ENCODE measurements at regions not wholly inside any gene's neighbourhood (a gene's known extent, or its start where the extent isn't known, plus 50 kb on each side); places are given as distances from the start of the nearest gene placed in this dataset.
"Not testable (repeated sequence)": the region's sequence is repeated elsewhere in the genome, so short reads cannot be mapped to it uniquely, and the experiment has no call there.

DNA sequence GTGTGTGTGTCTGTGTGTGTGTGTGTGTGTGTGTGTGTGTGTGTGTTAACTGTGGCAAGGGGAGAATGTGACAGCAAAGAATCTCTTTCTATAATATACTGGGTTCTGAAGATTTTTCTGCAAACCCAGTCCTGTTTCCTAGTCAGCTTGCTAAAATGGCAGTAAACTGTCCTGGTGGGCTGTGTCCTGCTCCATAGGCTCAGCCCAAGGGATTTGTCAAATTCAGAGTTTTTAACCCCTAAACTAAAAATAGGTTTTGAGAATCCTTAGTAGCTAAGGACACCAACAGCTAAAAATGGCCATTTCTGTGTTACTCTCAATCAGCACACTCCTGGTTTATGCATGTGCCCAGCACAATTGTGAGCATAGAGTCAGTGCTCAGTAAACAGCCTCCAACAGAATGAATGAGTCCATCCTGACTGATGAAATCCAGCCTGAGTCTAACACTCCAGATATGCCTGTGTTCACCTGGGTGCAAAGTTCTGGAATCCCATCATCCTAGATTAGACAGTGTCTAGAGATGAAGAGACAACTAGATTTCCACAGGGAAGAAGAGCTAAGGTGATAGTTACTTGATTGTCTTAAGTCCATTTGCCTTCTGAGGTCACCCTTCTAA, 192.6 kb downstream of the TTC6 start:
- DNase-seq: no peak

DNA sequence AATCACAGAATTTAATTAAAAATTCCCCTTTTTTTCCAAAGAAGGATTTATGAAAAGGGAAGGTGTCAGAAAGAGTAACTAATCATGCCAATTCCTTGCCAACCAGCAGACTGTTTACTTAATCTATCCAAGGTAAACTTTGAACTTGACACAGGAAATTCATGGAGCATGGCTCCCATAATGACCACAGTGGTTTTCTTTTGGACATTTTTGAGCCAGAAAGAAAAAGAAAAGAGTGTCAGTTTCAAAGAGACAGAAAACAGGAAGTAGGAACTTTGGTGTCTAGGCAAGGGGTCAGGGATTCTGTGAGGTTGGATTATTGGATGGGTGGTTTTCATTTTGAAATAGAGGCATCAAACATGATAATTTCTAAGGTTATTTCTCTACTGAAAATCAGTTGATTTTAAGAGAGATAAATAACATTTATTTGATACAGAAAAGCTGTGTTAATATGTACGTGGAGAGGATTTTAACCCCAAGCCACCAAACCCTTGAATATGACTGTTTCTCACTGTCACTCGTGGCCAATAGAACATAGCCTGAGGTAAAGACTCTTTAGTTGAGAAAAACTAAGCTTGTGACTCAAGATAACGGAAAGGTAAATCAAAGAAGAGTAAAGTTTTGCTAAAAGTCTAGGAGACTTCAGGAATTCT, 196.1 kb downstream of the TTC6 start:
- no peak for DNase-seq

DNA sequence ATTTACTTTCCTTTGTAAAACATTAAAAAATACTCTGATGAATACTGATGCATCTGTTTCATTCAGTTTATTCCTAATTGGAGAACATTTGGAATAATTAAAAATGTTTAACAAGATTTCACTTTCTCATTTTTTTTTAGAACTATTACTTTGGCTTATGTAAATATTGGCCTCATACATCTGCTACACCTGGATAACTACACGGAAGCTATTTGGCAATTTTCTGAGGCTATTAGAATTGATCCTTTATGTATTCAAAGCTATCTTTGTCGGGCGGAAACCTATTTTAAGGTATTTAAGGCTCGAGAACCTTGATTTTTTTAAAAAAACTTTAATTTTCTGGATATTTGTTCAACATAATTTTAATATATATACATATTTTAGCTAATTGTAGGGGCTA, 196.7 kb downstream of the TTC6 start:
- DNase-seq: no peak

DNA sequence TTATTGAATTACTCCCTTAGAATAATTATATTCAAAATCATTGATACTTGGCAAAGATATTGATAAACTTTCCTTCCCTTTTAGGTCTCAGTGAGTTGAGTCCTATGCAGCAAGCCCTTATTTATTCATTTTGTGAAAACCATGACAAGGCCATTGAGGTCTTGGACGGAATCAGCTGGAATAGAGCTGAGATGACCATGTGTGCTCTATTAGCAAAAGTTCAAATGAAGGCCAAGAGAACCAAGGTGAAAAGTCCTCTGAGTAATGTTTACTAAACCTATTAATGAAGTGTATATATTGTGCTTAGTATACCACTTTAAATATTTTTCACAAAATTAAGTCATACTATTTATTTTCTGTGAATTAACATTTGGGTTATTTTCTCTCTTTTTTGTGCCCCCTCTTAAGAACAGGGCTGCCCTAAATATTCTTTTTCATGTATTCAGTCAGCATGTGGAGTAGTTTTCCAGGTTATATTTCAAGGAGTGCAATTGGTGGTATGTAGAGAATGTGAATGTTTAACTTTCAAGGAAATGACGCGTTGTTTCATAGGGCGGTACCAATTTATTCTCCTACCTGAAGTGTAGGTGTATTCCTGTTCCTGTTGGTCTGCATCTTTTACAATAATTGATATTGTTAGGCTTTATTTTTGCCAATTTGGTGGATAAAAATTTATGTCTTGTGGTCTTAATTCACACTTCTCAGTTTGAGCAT, 201.4 kb downstream of the TTC6 start:
- no peak for DNase-seq

DNA sequence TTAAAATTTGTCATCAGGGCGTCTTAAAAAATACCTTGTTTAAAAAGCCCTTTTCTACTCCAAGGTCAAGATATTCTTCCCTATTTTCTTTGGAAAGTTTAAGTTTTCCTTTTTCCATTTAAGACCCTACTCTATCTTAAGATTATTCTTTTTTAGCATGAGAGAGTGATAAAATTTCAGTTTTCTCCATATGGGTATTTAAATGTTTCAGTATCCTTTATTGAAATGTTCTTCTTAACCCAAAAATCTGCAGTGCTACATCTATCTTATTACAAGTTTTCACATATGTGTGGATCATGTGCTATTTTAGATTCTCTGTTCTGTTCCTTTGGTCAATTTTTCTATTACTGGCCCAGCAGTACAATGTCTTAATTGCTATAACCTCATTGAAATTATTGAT, 202.2 kb downstream of the TTC6 start:
- DNase-seq: no peak

DNA sequence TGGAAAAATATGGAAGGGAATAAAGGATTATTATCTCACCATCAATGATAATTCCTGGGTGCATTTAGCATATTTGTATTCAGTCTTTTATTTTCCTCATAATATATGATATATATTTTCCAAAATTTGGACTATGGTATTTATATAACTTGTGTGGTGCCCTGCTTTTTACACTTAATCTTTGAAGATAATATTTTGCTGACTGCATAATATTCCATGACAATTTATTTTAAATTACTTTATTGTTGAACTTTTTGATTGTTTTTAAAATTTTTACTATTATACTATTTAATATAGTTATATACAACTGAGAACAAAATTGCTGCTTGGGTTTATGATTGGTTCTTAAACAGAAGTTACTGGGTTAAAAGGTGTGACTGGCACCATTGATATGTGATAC, 212.3 kb downstream of the TTC6 start:
- no peak for DNase-seq

DNA sequence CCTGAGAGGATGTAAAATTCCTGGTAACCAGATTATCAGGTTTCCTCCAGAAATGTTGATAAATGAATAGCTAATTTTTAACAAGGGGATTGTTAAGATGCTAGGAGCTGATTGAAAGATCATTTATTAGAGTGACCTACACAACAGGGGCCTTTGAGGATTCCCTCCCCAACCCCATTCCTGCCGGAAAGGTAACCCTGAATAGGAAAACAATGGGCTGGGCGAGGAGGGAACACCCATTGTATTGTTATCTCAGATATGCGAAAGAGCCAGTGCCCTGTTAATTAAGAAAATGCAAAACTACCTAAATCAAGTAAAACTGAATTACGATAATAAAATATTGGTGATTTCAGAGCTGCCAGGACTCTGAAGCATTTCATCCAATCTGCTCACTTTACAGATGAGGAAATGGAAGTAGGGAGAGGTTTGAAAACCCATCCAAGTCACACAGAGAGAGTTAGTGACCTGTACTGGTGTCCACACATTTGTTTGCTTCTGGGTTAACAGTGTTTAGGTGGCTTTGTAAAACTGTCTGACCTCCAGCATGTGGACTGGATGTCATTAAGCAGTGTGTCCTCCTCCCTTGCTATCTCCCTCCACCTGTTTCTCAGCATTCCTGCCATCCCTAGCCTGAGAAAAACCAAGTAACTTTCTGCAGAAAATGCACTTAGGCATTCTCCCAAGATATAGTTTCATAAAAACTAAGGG, 214.8 kb downstream of the TTC6 start:
- no peak for DNase-seq

DNA sequence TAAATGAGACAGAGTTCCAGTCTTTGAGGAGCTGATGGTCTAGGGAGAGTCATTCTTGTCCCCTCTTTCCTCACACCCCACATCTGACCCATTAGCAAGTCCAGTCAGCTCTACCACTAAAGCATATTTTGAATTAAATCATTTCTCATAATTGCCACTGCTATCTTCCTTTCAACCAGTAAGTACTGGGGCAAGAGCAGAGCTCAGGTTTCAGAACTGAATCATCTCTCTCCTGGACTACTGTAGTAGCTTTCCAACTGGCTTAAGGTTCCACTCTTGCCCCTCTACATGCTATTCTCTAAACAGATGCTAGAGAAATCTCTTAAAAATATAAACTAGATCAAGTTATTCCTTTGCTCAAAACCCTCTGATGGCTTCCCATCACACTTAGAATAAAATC, 218.3 kb downstream of the TTC6 start:
- no peak for DNase-seq

DNA sequence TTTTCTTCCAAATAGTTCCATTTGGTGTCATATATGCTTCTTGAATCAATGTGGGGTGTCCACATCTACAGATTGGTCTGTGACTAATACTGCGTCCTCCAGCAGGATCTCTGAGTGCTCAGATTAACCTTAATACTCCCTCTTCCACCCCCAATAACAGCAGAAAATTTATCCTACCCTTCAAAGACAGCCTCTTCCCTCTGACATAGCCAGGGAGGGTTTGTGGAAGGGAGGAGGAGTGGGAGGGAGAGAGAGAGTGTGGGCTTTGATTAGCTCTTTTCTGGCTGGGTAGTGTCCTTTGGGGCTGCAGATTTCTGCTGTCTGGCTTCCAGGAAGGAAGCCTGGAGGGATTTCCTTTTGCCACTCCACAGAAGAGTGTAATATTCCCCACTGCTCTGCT, 220.7 kb downstream of the TTC6 start:
- no peak for DNase-seq

DNA sequence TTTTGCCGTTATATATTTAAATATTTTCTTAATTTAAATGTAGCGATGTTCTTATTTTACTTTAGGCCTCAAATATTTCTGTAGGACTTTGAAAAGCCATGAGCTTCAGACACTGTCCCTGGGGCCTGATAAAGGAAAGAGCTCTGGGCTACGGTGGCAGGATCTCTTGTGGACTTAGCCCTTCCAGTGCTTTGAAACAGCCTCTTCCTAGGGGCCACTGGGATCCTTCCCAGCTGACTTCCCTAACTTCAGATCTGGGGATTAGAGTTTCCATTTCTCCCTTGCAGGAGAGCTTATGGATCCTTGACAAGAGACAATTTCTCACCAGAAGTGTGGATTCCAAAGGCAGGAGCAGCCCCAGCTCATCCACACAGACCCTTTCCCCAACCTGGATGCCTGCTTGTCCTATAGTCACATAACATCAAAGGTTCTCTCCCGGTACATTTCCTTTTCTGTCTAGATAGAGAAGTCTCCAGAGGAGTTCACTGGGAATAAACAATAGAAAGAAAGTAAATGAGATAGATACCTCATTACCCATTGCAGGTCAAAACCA, 221.4 kb downstream of the TTC6 start:
- DNase-seq: no peak

DNA sequence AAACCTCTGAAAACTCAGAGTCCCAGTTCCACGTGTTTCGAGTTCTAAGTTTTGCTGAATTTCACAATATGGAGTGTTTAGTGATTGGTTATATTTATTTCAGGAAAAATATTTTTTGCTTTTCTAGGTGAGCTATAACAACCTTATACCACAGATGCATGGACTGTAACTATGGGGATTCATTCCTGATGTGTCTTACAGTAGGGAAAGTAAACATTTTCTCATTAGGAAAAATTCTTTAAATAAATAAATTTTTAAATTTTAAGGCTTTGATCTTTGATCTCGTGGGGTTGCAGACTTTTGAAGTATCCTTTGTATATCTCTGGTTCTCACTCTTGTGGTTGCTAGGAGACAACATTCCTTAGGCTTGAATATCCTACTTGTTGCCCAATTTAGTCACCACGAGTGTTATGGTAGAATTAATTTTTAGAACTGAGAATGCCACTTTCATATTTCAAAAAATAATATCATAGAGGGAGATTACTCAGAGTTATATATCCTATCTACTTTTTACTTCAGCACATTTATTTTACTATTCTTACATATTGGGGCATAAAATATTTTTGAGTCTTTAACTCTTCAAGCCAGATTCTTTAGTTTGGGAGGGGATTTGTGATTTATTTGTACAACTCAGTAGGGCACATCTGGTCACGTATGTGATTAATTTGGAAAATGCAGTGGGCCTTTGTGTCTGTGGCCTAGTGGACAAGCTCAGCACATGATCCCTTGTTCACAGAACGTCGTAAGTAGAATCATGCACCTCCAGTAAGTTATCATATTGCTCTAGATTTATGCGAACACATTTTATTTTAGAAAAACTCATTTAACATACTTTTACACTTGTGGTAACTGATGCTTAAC, 224.0 kb downstream of the TTC6 start:
- DNase-seq: no peak

DNA sequence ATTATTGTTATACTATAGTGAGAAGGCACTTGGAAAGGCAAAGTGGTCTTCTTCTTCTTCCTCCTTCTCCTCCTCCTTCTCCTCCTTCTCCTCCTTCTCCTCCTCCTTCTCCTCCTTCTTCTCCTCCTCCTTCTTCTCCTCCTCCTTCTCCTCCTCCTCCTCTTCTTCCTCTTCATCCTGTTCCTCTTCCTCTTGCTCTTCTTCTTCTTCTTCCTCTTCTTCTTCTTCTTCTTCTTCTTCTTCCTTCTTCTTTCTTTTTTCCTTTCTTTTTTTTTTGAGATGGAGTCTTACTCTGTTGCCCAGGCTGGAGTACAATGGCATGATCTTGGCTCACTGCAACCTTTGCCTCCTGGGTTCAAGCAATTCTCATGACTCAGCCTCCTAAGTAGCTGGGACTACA, 225.4 kb downstream of the TTC6 start:
- DNase-seq: not testable (repeated sequence)

DNA sequence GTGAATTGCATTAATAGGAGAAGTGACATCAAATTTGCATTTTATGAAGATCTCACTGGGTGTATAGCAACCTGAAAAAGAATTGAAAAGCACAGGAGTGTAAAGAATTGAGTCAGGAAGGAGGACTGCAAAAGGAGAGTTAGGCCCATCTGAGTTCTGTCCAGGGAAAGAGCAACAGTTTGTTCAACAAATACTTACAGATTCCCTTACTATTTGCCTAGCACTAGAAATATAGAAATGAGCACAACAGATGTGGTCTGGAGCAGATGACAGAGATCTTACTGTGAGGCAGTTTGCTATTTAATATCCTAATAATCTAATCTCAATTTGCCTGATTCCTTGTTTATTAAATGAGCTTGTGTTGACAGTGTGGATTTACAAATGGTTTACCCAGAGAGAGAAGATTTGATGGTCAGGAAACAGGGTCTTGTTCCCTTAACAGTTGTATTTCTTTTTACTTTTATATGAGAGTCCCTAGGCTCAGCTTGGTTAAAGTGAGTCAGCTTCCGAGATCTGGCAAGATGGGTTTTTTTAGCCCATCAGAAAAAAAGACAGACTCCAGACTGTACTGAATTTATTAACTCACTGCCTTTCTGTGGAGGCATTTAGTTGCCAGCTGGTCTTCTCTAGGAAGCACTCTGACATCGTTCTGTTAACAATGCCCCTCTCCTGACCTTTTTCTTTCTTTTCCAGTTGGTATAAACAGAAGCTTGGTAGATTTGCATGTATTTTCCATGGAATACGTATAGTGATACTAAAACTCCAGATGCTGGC, 229.7 kb downstream of the TTC6 start:
- DNase-seq: no peak

DNA sequence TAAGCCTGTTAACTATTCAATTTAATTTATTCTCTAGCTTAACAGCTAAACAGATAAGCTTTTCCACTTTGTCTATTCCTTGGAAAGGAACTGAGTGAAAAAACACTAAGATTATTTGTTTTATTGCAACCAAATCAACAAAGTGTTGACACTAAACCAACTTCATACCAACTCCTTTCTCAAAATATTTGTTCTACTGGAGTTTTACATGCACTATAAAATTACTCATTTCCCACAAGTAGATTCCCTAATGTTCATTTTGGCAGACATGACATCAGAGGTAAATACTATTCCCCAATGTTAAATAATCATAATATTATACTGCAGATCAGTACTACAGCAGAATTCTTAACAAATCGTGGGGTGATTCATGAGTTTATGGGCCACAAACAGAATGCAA, 231.4 kb downstream of the TTC6 start:
- no peak for DNase-seq

DNA sequence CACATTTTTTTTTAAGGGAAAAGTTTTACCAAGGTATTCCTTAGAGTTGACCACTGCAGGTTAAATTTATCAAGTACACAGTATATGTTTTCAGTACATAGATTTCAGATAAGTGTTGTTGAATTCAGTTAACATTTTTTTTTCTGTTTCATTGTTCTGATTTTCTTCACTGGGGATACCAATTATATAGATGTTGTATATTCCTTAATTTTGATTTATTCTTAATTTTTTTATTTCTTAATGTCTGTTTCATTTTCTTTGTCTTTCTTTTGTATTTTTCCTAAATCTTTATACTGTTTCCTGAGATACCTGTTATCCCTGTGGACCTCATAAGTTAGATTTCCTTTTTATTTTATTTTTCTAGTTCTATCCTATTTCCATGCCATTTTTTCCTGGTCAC, 234.8 kb downstream of the TTC6 start:
- DNase-seq: no peak

DNA sequence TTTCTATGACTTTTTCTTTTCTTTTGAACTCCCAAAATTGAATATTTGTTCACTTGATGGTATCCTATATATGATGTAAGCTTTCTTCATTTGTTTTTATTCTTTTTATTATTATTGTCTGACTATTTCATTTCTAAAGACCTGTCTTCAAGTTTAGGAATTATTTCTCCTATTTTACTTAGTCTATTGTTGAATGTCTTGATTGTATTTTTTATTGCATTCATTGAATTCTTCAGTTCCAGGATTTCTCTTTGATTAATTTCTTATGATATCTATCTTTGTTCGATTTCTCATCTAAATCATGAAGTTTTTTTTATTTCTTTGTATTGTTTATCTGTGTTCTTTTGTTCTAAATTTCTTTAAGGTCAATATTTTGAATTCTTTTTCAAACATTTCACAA, 238.8 kb downstream of the TTC6 start:
- DNase-seq: no peak

DNA sequence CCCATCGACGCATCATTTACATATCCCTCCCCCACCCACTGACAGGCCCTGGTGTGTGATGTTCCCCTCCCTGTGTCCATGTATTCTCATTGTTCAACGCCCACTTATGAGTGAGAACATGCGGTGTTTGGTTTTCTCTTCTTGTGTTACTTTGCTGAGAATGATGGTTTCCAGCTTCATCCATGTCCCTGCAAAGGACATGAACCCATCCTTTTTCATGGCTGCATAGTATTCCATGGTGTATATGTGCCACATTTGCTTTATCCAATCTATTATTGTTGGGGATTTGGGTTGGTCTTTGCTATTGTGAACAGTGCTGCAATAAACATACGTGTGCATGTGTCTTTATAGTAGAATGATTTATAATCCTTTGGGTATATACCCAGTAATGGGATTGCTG, 243.3 kb downstream of the TTC6 start:
- DNase-seq: not testable (repeated sequence)

DNA sequence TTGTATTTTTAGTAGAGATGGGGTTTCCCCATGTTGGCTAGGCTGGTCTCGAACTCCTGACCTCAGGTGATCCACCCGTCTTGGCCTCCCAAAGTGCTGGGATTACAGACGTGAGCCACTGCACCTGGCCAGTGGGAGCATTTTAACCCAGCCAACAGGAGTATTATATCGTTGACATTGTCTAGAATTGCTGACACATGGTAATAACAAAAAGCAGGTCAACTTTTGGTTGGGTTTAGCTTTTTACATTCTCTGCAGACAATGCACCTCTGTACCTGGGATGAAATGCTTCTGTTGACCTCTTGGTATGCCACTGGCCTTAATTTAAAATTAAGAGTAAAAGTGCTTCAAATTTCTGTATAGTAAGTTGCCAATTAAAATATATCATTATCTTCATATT, 245.6 kb downstream of the TTC6 start:
- not testable (repeated sequence) for DNase-seq

DNA sequence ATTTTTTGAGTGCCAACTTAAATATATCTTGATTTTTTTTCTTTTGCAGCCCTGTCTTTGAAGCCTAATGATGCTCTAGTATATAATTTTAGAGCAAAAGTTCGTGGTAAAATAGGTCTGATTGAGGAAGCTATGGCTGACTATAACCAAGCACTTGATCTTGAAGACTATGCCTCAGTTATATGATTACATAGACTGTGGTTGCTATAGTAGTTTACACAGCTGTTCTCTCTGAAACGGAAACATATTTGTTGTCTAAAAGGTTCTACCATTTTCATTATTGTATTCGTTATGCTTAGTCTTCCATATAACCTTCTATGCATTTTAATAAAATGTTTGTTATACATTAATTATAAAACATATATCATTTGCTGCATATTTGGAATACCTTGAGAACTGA, 246.7 kb downstream of the TTC6 start:
- no peak for DNase-seq

DNA sequence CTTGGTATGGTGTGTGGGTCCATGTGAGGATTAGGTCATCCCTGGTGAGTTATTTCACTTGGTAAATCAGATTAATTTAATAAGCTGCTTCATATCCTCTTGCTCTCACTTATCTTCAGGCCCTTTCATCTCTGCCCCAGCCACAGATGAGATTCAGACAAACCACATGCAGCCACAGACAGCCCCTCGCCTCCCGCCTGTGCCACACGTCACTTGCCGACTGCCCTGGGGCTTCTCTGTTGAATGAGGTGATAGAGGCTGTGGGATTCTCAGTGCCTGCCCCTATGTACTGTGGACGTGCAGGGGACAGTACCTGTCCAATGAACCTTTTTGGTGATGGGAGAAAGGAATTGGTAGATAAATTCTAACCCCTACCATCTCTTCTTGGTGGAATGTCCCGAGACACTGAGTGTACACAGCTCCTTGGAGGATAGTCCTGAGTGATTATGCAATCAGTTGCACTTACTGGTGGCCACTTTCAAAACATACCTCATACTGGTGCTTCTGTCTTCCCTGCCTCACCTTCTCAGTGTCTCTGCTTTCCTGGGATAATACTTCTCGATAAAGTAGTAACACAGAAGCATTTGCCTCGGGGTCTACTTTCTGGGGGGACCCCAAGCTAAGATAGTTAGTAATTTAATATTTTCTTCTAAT, 248.7 kb downstream of the TTC6 start:
- no peak for DNase-seq

DNA sequence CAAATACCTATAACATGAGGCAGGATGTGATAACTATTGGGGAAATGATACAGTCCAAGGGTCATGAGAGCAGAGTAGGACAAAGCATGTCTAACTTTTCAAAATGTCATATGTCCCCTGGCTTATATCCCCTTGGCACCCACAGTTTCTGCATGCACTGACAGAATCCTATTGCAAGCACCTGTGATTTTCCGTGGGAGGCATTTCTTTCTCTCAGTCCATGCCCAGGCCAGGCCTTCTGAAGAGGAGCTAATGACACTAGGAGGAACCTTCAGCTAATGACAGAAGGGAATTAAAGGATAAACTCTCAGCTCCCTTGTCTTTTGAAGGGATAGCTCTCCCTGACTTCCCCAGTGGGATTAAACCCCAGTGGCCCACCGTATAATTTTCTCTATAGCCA, 249.2 kb downstream of the TTC6 start:
- no peak for DNase-seq

Data from NCI-H1436 treated with DMSO at 0.1 percent for 48 hours (cell line).